Mesodermal cell (in vitro differentiated cells): ENCODE measurements at regions not wholly inside any gene's neighbourhood (a gene's known extent, or its start where the extent isn't known, plus 50 kb on each side); places are given as distances from the start of the nearest gene placed in this dataset.
"Not testable (repeated sequence)": the region's sequence is repeated elsewhere in the genome, so short reads cannot be mapped to it uniquely, and the experiment has no call there.

Experiments
- H3K27ac ChIP-seq: 2 replicates; pipeline ENCODE4 v1.7.0; 2013; ENCODE audit warnings: mild to moderate bottlenecking, low read depth, low read length, moderate library complexity; ENCODE audit not compliant: severe bottlenecking
- H3K36me3 ChIP-seq: 2 replicates; pipeline ENCODE4 v1.7.1; 2013; ENCODE audit warnings: mild to moderate bottlenecking, low read length, moderate library complexity; ENCODE audit not compliant: control insufficient read depth, insufficient read depth
- H3K4me1 ChIP-seq: one replicate; pipeline ENCODE4 v1.7.1; 2013; ENCODE audit warnings: mild to moderate bottlenecking, low read length; ENCODE audit not compliant: insufficient read depth, control insufficient read depth, poor library complexity, severe bottlenecking
- H3K4me3 ChIP-seq: 2 replicates; pipeline ENCODE4 v1.7.0; 2013; ENCODE audit warnings: low read length, control low read depth, mild to moderate bottlenecking; ENCODE audit not compliant: insufficient read depth, poor library complexity, severe bottlenecking; ENCODE audit errors: extremely low read depth
- H3K9me3 ChIP-seq: 2 replicates; pipeline ENCODE4 v1.7.1; 2013; ENCODE audit warnings: mild to moderate bottlenecking, low read length, moderate library complexity; ENCODE audit not compliant: control insufficient read depth
- WGBS, 2 experiments: methylation state at CpG; one replicate each; pipeline ENCODE4 v1.1.5; 2013; ENCODE audit warnings: missing lambda C conversion rate in 2 of 2; ENCODE audit not compliant: insufficient coverage in 2 of 2; 5-methylcytosine and 5-hydroxymethylcytosine counted together

GRCh38 chr2:167752734-167753133 lies 494.7 kb downstream of the STK39 start:
- no peaks in the 10 kb centered on the region for H3K9me3 ChIP-seq
- H3K4me1 ChIP-seq: peaks cover 15% of the 10 kb centered on the region
- no peaks in the 10 kb centered on the region for H3K36me3 ChIP-seq
- no peak overlapping the region for H3K27ac ChIP-seq
- WGBS, 2 experiments: 50 to 75% methylated on average over 1 of the region's 1 CpG
- H3K4me3 ChIP-seq: no peak overlapping the region

- Histone ChIP-seq H3K4me1 (peaks cover 4% of the 10 kb centered on the region), H3K9me3 (no peaks in the 10 kb centered on the region), H3K27ac (no peak overlapping the region), H3K36me3 (no peaks in the 10 kb centered on the region), H3K4me3 (no peak overlapping the region)
- WGBS, 2 experiments: 100% methylated on average over 1 of the region's 3 CpGs; no CpG with 5 or more reads in 1 of the 2 experiments
Measured at GRCh38 chr2:167750675-167751074, 496.7 kb downstream of the STK39 start.

GRCh38 chr2:167749660-167750059 lies 497.7 kb downstream of the STK39 start:
- Histone ChIP-seq H3K9me3 (no peaks in the 10 kb centered on the region), H3K4me3 (no peak overlapping the region), H3K4me1 (peaks cover 4% of the 10 kb centered on the region), H3K36me3 (no peaks in the 10 kb centered on the region), H3K27ac (no peak overlapping the region)
- WGBS, 2 experiments: no CpG with 5 or more reads among the region's 1 CpG

- 96 to 100% methylated on average over 1 to 3 of the region's 3 CpGs for WGBS, 2 experiments
- Histone ChIP-seq H3K27ac (no peak overlapping the region), H3K9me3 (no peaks in the 10 kb centered on the region), H3K4me3 (no peak overlapping the region), H3K4me1 (peaks cover 4% of the 10 kb centered on the region), H3K36me3 (no peaks in the 10 kb centered on the region)
Measured at GRCh38 chr2:167749016-167749415, 498.4 kb downstream of the STK39 start.

- no peaks in the 10 kb centered on the region for H3K9me3 ChIP-seq
- 75 to 100% methylated on average over 1 of the region's 1 CpG for WGBS, 2 experiments
- no peak overlapping the region for H3K4me3 ChIP-seq
- no peaks in the 10 kb centered on the region for H3K36me3 ChIP-seq
- H3K27ac ChIP-seq: no peak overlapping the region
- peaks cover 4% of the 10 kb centered on the region for H3K4me1 ChIP-seq
Measured at GRCh38 chr2:167748536-167748935, 498.9 kb downstream of the STK39 start.

GRCh38 chr2:167745667-167746066 lies 501.7 kb downstream of the STK39 start:
- Histone ChIP-seq H3K27ac (no peak overlapping the region), H3K9me3 (no peaks in the 10 kb centered on the region), H3K4me1 (no peaks in the 10 kb centered on the region), H3K36me3 (no peaks in the 10 kb centered on the region), H3K4me3 (no peak overlapping the region)
- WGBS, 2 experiments: no CpG with 5 or more reads among the region's 2 CpGs

GRCh38 chr2:167739921-167740320 lies 507.5 kb downstream of the STK39 start:
- not testable (repeated sequence) for H3K4me3 ChIP-seq, H3K36me3 ChIP-seq, H3K9me3 ChIP-seq, H3K27ac ChIP-seq, H3K4me1 ChIP-seq
- no CpG with 5 or more reads among the region's 1 CpG for WGBS, 2 experiments

- Histone ChIP-seq H3K9me3 (no peaks in the 10 kb centered on the region), H3K4me1 (no peaks in the 10 kb centered on the region), H3K27ac (no peak overlapping the region), H3K4me3 (no peak overlapping the region), H3K36me3 (no peaks in the 10 kb centered on the region)
- 100% methylated on average over 1 of the region's 2 CpGs for WGBS, 2 experiments
Measured at GRCh38 chr2:167733747-167734146, 513.6 kb downstream of the STK39 start.

- no peaks in the 10 kb centered on the region for H3K36me3 ChIP-seq
- no peak overlapping the region for H3K27ac ChIP-seq
- H3K4me3 ChIP-seq: no peak overlapping the region
- H3K4me1 ChIP-seq: no peaks in the 10 kb centered on the region
- WGBS, 2 experiments: 57 to 81% methylated on average over 1 to 3 of the region's 4 CpGs
- H3K9me3 ChIP-seq: no peaks in the 10 kb centered on the region
Measured at GRCh38 chr2:167732326-167732725, 515.1 kb downstream of the STK39 start.

GRCh38 chr2:167729911-167730310 lies 517.5 kb downstream of the STK39 start:
- H3K36me3 ChIP-seq: no peaks in the 10 kb centered on the region
- no peaks in the 10 kb centered on the region for H3K4me1 ChIP-seq
- H3K9me3 ChIP-seq: no peaks in the 10 kb centered on the region
- 100% methylated on average over 1 to 2 of the region's 3 CpGs for WGBS, 2 experiments
- no peak overlapping the region for H3K27ac ChIP-seq
- H3K4me3 ChIP-seq: no peak overlapping the region

GRCh38 chr2:167726788-167727187 lies 520.6 kb downstream of the STK39 start:
- H3K4me1 ChIP-seq: no peaks in the 10 kb centered on the region
- H3K36me3 ChIP-seq: no peaks in the 10 kb centered on the region
- no CpG with 5 or more reads among the region's 2 CpGs for WGBS, 2 experiments
- H3K9me3 ChIP-seq: no peaks in the 10 kb centered on the region
- H3K4me3 ChIP-seq: no peak overlapping the region
- H3K27ac ChIP-seq: no peak overlapping the region
